Fibroblast of skin of left quadriceps (primary cell): ENCODE measurements at regions not wholly inside any gene's neighbourhood (a gene's known extent, or its start where the extent isn't known, plus 50 kb on each side); places are given as distances from the start of the nearest gene placed in this dataset.

Experiments
- DNase-seq, 2 experiments: peaks; one replicate each; pipeline ENCODE4 v3.0.0-alpha.2; 2013; ENCODE audit warnings: low read depth in 2 of 2

GRCh38 chr13:103157434-103158145 lies 91.4 kb upstream of the SLC10A2 start:
- DNase-seq = no peak

- no peak for DNase-seq
Measured at GRCh38 chr13:103157016-103157415, 90.8 kb upstream of the SLC10A2 start.

- DNase-seq = no peak
Measured at GRCh38 chr13:103156346-103156998, 90.3 kb upstream of the SLC10A2 start.

GRCh38 chr13:103153466-103153865 lies 87.2 kb upstream of the SLC10A2 start:
- DNase-seq = no peak

GRCh38 chr13:103147961-103148360 lies 81.7 kb upstream of the SLC10A2 start:
- no peak for DNase-seq

- DNase-seq = no peak
Measured at GRCh38 chr13:103145442-103145841, 79.2 kb upstream of the SLC10A2 start.

GRCh38 chr13:103143432-103143831 lies 77.2 kb upstream of the SLC10A2 start:
- no peak for DNase-seq

GRCh38 chr13:103142151-103142550 lies 75.9 kb upstream of the SLC10A2 start:
- DNase-seq = no peak

GRCh38 chr13:103140001-103140671 lies 73.9 kb upstream of the SLC10A2 start:
- peak; percentile 0 to 4 for DNase-seq

- no peak for DNase-seq
Measured at GRCh38 chr13:103134271-103134670, 68.1 kb upstream of the SLC10A2 start.

GRCh38 chr13:103133556-103133955 lies 67.3 kb upstream of the SLC10A2 start:
- no peak for DNase-seq

- DNase-seq = no peak
Measured at GRCh38 chr13:103130681-103131210, 64.5 kb upstream of the SLC10A2 start.

- no peak for DNase-seq
Measured at GRCh38 chr13:103130146-103130545, 63.9 kb upstream of the SLC10A2 start.
